HG02884 (cell line): ENCODE measurements at regions not wholly inside any gene's neighbourhood (a gene's known extent, or its start where the extent isn't known, plus 50 kb on each side); places are given as distances from the start of the nearest gene placed in this dataset.
"Not testable (repeated sequence)": the region's sequence is repeated elsewhere in the genome, so short reads cannot be mapped to it uniquely, and the experiment has no call there.

Experiments used
- ATAC-seq: cut with Tn5 transposase; IDR thresholded peaks from one replicate; pipeline ENCODE4 v1.9.1; 2021; ENCODE audit warnings: mild to moderate bottlenecking, moderate library complexity; ENCODE audit not compliant: unreplicated experiment

GRCh38 chr5:156226485-156226884 lies 100.5 kb upstream of the SGCD start:
- not testable (repeated sequence) for ATAC-seq

- no peak for ATAC-seq
Measured at GRCh38 chr5:156230887-156231286, 96.1 kb upstream of the SGCD start.

GRCh38 chr5:156232251-156232869 lies 94.6 kb upstream of the SGCD start:
- ATAC-seq, result no peak

GRCh38 chr5:156237361-156237760 lies 89.6 kb upstream of the SGCD start:
- ATAC-seq, result peak; percentile 47

- ATAC-seq, result no peak
Measured at GRCh38 chr5:156239800-156240199, 87.2 kb upstream of the SGCD start.

- ATAC-seq, result no peak
Measured at GRCh38 chr5:156240414-156240813, 86.5 kb upstream of the SGCD start.

- ATAC-seq, result no peak
Measured at GRCh38 chr5:156241266-156241665, 85.7 kb upstream of the SGCD start.

GRCh38 chr5:156245895-156246294 lies 81.1 kb upstream of the SGCD start:
- ATAC-seq, result no peak

GRCh38 chr5:156251076-156251475 lies 75.9 kb upstream of the SGCD start:
- no peak for ATAC-seq

- ATAC-seq, result no peak
Measured at GRCh38 chr5:156253130-156253529, 73.8 kb upstream of the SGCD start.

- no peak for ATAC-seq
Measured at GRCh38 chr5:156254196-156254595, 72.8 kb upstream of the SGCD start.

- ATAC-seq, result no peak
Measured at GRCh38 chr5:156256642-156257041, 70.3 kb upstream of the SGCD start.

- ATAC-seq, result no peak
Measured at GRCh38 chr5:156258934-156259333, 68.0 kb upstream of the SGCD start.

GRCh38 chr5:156259618-156260017 lies 67.3 kb upstream of the SGCD start:
- no peak for ATAC-seq

GRCh38 chr5:156261275-156261939 lies 65.6 kb upstream of the SGCD start:
- ATAC-seq, result no peak

GRCh38 chr5:156271569-156271968 lies 55.4 kb upstream of the SGCD start:
- ATAC-seq, result no peak

GRCh38 chr5:156272139-156272538 lies 54.8 kb upstream of the SGCD start:
- ATAC-seq, result no peak

- ATAC-seq, result no peak
Measured at GRCh38 chr5:156273325-156273724, 53.6 kb upstream of the SGCD start.

GRCh38 chr5:156274453-156274852 lies 52.5 kb upstream of the SGCD start:
- ATAC-seq, result no peak
